Kasumi-1 (cell line): ENCODE measurements at regions not wholly inside any gene's neighbourhood (a gene's known extent, or its start where the extent isn't known, plus 50 kb on each side); places are given as distances from the start of the nearest gene placed in this dataset.
"Not testable (repeated sequence)": the region's sequence is repeated elsewhere in the genome, so short reads cannot be mapped to it uniquely, and the experiment has no call there.

Experiments
- DNase-seq, 2 experiments: peaks; one replicate each; lab custom pipeline; 2025; lab: John Stamatoyannopoulos, UW

DNA sequence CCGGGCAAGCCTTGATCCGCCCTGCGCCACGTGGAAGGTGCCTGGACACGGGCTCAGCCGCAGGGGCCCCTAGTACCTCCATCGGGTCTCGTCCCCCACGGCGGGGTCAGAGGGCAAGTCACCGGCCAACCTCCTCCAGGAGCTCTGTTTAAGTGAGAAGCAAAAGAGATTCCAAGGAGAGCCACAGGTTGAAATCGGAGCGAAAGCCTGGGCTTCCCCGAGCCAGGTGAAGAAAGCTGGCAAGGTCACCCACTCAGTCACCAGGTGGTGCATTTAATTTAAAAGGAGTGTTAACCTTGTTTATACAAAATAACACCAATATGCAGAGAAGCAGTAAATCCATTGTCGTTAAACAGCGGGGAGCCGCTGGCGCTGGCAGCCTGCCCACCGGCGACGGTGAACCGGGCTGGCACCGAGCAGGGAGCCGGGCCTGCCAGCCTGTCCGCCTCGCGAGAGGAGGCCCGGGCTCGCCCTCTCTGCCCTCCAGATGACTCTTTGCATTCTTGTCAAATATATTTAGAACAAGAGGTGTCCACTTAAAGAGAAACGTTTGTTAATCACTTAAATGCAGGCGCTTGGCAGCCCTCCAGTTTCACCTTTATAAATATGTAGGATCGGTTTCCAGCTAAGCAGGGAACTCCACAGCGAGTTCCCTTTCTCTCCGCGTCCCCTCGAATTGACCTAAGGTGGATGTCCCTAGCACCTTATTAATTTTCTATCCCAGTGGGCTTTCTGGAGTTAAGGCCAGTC is 277.3 kb upstream of the NR2F2 start:
- DNase-seq: no peak

DNA sequence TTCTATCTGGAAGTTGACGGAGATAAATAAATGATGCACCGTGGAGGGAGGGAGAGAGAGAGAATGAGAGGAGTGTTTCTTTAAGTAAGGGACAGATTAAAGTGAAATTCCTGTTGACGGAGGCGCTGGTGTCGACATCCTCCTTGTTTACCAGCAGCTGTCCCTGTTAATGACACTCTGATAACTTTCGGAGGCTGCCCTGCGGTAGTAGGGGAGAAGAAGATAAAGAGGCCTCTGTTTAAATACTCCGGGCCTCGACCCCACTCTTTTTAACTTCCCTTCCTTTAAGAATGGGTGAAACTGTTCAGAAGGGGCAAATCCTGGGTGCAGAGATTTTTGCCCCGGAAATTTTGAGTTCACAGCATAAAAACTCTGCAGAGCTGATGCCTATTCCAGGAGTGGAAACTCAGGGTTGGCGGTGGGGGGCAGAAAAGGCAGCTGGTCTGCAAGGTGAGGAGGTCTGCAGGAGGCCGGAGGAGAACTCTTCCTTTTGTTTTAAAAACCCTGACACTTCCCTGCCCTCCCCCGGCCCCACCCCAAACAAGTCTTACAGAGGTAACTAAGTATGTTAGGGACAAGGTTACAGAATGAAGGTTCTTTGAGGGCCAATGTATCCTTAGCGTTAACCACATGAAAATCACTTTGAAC is 276.6 kb upstream of the NR2F2 start:
- no peak for DNase-seq

DNA sequence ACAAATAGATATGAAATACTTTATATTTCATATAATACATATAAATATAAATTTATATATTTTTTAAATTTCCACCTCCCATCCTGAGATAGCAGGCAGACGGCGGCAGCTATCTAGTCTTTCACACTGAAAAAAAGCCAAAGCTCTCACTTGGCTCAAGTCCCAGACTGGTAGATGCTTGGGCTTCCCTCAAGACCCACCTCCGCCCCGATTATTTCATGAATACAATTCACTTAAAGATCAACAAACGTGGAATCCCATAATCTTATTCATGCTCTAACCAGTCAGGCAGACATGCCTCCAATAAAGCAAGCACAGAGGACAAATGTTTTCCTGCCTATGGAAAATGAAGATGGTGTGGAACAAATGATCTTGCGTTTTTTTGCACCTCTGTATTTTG is 275.9 kb upstream of the NR2F2 start:
- DNase-seq: no peak

DNA sequence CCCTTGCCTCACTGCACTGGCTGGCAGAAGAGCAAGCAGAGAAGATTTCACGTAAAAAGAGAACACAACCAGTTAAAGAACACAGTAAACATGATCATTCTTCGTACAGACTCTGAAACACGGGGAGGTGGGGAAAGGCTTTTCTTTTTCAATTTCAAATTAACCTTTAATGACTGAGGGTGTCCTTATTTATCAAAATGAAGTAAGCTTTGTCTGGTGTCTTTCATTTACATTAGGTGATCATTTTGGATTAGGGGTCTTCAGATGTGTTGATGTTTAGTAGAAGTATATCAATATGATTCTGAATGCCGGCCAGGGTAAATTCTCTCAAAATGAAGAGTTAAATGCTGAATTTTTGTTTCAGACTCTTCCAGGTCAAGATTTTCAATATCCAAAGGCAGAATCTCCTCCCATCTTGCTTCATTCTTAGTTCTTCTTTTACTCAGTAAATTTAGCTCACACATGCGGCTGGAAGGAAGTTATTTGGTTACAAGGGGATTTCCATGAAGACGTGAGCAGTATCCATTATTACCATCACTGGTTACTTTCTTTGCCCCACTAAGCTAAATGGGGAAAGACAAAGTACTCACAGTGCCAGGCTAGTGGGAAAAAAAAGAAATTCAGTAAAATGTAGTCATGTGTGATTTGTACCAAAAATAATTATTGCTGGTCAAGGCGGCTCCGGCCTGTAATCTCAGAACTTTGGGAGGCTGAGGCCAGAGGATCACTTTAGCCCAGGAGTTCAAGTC is 272.2 kb upstream of the NR2F2 start:
- DNase-seq: peak; percentile 47 to 70

DNA sequence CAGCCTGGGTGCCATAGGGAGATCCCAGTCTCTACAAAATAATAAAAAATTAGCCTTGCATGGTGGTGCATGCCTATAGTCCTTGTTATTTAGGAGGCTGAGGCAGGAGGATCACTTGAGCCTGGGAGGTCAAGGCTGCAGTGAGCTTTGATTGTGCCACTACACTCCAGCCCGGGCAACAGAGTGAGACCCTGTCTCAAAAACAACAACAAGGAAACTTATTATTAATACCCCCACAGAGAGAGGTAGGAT is 271.7 kb upstream of the NR2F2 start:
- not testable (repeated sequence) for DNase-seq

DNA sequence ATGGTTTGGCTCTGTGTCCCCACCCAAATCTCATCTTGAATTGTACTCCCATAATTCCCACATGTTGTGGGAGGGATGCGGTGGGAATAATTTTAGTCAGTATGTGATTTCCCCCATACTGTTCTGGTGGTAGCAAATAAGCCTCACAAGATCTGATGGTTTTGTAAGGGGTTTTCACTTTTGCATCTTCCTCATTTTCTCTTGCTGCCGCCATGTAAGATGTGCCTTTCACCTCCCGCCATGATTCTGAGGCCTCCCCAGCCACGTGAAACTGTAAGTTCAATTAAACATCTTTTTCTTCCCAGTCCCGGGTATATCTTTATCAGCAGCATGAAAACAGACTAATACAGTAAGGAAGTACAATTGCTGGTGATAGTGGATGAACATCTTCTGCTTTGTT is 269.9 kb upstream of the NR2F2 start:
- not testable (repeated sequence) for DNase-seq

DNA sequence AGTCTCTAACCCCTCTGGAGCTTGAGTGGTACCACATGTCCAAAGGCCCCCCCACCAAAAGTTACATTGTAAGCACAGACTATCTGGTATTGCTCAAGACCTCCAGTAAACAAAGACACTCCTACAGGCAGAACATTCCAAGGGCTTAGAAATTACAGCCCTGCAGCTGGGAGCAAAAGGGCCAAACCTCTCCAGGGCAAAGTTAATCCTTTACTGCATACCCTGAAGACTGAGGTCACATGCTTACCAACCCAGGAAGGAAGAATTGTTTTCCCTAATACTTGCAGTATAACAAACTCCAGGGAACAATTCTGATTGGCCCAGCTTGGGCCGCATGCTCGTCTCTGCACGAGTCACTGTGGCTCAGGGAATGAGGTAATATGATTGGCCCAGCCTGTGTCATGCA is 266.1 kb upstream of the NR2F2 start:
- DNase-seq: no peak

DNA sequence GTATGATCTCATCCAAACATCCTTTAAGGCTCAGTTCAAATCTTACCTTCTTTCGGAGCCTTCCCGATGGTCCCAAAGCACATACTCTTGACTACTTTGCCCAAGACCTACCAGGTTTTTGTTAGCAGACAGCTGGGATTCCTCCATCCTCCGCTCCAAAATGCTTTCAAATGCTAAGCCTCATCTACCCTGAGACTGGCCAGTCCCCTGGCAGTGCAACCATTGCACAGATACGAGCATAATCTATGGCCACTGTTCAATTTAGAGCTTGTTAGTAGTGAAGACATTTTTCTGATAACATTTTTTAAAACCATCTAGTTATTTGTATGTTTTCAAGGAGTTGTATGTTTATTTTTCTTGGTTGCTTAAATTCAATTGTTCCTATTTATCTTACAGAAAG is 264.4 kb upstream of the NR2F2 start:
- no peak for DNase-seq

DNA sequence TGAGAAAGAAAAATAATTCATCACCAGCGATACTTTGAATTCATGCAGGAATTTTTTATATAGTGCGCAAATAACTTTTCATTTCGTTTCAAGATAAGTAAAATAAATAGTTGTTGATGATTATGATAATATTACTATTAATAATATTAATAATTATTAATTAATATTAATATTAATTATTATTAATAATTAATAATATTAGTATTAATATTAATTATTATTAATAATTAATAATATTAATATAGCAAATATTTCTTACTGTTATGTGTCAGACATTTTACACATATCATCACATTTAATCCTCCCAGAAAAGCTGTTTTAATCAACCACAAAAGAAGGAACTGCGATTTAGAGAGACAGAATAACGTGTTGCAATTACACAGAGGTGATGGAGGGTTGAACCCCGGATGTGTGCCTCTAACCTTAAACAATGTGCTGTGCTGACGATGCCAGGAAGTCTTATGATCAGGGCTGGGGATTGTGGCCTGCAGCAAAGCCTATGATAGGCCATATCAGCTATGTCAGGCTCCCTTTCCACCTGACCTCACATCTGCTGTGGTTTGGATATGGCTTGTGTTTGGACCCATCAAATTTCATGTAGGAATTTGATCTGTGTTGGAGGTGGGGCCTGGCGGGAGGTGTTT is 263.5 kb upstream of the NR2F2 start:
- peak; percentile 47 to 53 for DNase-seq

DNA sequence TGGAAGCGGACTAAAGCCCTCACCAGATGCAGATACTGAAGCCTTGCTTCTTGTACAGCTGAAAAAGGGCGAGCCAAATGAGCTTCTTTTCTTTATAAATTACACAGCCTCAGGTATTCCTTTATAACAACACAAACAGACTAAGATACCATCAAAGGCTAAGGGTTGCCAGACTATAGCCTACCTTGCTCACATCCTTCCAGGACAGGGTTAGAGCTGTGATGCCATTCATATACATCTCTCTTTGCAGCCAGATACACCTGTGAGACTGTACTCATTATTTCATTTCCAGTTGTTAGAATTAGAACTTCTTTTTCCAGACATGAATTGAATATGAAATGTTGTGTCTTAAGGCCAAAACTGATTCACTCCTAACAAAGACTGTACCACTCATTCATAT is 262.8 kb upstream of the NR2F2 start:
- no peak for DNase-seq

DNA sequence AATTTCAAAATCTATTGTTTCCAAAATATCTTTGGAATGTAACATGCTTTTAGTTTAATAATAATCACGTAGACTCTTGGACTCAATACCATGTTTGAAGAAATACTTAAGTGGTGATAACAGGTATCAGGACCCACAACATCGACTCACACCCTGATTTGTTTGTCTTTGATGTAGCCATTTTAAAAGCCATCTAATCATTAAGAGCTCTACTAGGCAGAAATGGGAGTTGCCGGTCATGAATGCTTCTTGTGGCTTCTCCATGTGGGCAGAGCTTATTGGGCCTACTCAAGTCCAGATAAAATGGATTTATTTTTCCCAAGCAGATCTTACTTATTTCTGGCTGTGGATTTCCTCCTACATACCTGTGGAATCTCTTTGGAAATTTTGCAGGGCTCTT is 261.6 kb upstream of the NR2F2 start:
- DNase-seq: no peak

DNA sequence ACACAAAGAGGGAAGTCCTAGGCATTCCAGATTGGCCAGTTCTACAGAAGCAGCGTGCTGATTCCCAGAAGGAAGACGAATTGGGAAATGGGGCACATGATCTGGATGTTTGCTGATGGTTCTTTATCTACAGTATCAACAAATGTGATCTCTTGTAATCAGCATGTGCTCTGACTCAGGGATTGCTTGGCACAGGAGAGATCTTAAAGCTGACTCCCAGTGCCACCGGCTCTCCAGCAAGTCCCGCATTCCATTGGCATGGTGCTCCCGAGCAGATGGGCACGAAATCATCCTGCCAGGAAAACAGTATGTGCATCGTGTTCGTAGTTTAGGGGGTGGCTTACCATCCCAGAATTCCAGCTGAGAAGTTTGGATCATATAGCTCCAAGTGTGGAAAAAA is 259.9 kb upstream of the NR2F2 start:
- no peak for DNase-seq

DNA sequence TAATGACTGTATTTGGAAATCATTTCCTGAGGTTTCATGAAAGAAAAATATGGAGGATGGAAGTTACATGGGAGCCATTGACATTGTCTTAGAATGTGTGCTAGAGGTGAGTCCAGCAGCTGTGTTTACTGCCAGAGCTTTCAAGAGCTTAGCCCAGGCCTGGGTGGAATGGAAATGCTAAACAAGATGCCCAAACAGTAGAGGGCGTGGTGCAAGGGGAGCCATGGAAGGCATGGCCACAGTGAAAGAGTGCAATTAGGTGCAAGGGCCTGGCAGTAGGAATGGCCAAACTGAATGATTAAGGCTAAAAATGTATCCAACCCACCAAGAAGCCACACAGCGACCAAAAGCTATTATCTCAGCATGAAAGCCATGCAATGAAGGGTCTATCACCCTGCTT is 257.7 kb upstream of the NR2F2 start:
- no peak for DNase-seq

DNA sequence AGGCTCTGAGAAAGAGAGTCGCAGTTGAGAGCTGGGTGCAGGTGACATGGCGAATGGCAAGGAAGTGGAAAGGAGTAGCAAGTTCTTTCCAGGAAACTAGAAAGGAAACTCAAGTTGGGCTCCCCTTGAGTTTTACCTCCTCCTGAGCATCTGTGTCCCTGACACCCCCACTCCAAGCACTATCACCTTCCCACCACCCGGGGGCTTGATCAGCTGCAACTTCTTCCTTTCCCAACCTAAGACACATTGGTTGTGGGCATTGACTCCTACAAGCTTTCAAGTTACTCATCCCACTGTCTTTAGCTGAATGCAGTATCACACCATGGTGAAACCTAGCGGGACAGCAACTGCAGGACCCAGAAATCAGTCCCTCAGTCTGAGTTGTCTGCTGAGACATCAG is 256.6 kb upstream of the NR2F2 start:
- no peak for DNase-seq

DNA sequence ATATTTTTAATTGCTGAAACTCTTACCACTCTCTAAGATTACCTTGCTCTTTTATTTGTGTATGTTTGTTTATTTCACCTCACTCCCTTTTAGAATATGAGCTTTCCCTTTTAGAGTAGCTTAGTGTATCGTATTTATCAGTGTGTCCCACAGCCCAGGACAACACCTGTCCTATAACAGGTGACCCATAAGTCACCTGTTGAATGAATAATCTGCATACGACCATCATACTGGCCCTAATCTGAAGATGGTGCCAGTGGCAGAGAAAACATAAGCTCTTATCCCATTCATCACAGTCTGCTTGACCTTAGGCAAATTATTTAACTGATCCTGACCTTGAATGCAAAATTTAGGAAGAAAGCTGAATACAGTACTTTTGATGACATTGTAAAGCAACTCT is 254.6 kb upstream of the NR2F2 start:
- no peak for DNase-seq

DNA sequence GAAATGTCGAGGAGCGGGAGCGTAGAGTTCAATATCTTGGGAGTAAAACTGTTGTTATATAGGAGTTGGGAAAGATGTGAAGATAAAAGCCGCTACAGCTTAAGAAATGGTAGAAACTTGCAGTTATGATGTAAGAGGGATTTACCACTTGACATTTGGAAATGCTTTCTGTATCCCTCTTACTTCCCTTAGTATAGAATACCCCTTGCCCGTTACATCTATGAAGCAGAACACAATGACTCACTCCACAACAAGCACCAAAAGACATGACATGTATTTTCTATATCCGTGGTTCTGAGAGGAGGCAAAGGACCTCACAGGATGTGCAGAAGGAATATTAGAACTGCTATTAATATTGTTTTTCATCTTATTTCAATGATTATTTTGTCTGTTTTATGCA is 254.2 kb upstream of the NR2F2 start:
- DNase-seq: no peak

DNA sequence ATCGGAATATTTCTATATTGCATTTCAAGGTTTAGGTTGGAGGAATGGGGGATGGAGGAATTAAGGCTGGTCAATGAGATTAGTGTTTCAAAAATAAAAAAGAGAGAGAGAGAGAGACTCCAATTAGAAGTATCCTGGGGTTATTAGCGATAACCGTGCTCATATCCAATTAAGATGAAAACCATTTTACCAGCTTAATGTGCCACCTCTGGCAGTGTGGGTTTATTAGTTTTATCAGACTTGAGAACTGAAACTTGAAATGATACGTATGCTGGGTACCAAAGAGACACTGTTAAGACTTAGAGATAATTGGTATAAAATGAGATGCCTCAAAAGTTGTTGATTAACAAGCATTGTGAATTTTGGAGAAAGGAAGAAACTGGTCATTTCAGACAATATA is 251.5 kb upstream of the NR2F2 start:
- no peak for DNase-seq

DNA sequence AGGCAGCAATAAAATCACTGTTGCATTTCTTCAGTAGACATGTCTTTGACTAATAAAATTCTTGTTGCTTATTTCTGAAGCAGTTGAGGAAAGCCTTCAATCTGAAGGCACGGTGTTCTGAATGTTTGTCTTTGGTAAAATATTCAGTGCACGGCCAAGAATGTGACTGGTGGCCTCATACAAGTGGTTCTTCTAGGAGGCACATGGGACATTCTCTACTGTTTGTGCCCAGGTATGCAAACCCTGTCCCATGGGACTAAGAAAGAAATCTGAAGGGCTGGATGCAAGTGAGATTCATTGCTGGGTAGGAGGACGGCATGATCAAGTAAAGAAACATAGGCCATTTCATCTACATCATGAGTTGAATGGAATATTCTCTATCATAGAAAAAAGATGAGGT is 250.6 kb upstream of the NR2F2 start:
- DNase-seq: no peak

DNA sequence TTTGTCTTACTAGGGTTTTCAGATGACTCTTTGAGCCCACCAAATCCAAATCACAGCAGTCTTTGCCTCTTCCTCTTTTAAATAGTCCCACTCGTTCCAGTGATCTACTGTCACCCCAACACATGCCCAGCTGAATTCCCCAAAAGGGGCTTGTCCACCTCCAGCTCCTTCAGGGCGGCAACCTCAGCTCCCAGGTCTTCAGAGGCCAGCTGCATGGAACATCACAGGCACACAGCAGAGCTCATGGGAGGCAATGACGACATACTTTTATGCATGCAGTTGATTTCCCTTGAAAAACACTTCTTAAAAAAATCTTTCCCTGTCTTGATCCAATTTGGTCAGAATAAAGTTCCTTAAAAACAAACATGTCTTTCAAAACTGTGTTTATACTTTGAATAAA is 244.3 kb upstream of the NR2F2 start:
- no peak for DNase-seq

DNA sequence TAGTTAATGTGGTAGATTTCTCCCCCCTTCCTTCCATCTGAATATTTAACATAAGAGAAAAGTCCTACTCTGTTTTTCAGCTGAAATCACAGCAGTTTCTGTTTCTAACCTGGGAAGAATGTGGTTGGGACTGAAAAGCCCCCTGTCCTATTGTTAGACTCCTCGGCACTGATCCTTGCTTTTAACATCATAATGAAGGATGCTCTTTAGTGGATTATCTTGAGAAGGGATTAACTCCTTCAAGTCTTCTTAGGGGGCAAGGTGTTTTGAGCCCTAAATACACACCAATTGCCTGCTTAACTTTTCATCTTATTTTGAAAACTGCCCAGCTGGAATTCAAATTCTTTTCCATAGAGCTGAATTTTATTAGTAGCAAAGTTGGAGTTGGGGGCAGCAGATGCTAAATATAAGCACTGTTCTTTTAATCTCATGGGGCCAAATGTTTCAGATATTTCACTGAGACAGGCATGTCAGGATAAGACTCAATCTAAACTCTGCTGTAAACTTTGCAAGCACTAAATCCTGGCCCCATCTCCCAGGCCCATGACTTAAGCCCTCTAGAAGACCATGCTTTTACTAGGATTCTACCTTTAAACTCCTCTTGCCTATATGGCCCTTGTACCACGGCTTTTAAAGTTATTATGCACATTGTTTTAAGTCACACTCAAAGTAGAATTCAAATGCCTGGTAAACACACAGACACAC is 243.2 kb upstream of the NR2F2 start:
- no peak for DNase-seq

DNA sequence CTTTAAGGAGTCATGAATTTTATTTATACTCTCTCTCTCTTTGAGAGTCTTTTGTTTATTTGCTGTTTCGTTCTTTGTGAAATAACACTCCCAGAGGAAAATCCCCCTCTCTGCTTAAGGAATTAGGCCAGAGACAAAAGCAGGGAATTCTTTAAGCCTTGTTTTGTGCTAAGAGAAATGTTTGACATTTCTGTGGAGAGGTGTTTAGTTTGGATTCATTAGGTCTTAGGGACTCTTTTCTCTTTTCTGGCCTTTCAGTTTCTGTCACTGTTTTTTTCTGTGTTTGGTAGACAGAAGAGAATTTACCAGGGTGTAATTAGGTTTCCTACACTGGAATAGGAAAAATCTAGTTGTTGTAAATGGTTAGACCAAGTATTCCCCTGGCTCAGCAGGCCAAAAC is 241.8 kb upstream of the NR2F2 start:
- DNase-seq: no peak

DNA sequence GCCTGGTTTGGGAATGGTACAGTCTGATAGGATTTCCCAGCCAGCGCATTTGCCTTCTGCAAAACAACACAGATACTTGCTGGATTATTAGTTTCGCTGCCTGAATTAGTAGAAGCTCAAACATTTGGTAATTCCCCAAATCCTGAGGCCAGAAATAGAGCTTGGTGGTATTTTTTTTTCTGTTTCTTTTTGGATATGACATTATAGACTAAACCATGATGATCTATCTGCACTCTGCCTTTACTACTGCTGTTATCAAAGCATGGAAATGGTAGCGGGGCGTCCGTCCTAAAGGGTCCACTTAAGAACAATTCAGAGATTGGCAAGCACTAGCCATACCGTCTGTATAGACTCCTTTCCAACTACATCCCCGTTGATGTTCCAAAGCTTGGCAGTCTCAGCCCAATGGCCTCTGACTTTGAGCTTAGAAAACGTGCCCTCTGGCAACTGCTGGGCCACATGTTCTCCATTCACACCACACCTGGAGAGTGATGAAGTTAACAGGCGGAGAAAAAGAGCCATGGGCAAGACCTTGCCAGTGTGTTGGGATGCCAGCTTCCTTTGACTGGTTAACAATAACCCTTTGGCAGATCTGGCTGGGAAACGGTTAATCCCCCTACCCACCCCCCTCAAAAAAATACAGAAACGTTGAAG is 241.0 kb upstream of the NR2F2 start:
- DNase-seq: no peak
